ENCODE measurements at regions not wholly inside any gene's neighbourhood (a gene's known extent, or its start where the extent isn't known, plus 50 kb on each side); places are given as distances from the start of the nearest gene placed in this dataset.

DNA sequence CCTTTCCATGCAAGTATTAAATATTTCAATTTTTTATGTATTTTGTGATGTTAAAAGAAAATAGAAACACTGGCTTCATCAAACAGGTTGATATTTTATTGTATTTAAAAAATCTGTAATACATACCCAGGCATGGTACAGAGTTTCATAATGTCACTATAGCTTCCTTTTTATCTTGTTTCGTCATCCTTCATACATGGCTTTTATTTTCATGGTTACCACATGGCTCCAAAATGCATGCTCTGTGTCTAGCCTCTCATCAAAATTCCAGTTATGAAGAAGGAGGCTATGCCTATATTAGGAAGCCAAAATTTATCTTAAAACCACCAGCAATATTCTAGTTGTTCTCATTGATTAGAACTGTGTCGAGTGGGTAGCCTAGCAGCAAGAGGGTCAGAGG lies 464.8 kb downstream of the BTG1 start:
- Histone ChIP-seq H3K27ac (replicated peaks) (no peak overlapping the region), H3K27me3 (ENCODE audit: insufficient read depth, poor library complexity, severe bottlenecking) (no peaks in the 10 kb centered on the region), H3K4me3 (replicated peaks; ENCODE audit: insufficient read depth, low read length) (no peak overlapping the region)
- no peak for DNase-seq (ENCODE audit: low read depth in 1 of 2, low spot score in 1 of 2)
- TF ChIP-seq, protein P1, sequence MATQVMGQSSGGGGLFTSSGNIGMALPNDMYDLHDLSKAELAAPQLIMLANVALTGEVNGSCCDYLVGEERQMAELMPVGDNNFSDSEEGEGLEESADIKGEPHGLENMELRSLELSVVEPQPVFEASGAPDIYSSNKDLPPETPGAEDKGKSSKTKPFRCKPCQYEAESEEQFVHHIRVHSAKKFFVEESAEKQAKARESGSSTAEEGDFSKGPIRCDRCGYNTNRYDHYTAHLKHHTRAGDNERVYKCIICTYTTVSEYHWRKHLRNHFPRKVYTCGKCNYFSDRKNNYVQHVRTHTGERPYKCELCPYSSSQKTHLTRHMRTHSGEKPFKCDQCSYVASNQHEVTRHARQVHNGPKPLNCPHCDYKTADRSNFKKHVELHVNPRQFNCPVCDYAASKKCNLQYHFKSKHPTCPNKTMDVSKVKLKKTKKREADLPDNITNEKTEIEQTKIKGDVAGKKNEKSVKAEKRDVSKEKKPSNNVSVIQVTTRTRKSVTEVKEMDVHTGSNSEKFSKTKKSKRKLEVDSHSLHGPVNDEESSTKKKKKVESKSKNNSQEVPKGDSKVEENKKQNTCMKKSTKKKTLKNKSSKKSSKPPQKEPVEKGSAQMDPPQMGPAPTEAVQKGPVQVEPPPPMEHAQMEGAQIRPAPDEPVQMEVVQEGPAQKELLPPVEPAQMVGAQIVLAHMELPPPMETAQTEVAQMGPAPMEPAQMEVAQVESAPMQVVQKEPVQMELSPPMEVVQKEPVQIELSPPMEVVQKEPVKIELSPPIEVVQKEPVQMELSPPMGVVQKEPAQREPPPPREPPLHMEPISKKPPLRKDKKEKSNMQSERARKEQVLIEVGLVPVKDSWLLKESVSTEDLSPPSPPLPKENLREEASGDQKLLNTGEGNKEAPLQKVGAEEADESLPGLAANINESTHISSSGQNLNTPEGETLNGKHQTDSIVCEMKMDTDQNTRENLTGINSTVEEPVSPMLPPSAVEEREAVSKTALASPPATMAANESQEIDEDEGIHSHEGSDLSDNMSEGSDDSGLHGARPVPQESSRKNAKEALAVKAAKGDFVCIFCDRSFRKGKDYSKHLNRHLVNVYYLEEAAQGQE (IDR thresholded peaks at IDR 0.05; ENCODE audit: insufficient replicate concordance, low read depth), result no peak
- TF ChIP-seq SPI1 (IDR thresholded peaks at IDR 0.05; ENCODE audit: borderline replicate concordance, low read depth) (no peak), POLR2AphosphoS5 (IDR thresholded peaks at IDR 0.05; ENCODE audit: low read depth) (no peak), GABPA (IDR thresholded peaks at IDR 0.05; ENCODE audit: low read depth) (no peak)
- TF ChIP-seq, protein P2, sequence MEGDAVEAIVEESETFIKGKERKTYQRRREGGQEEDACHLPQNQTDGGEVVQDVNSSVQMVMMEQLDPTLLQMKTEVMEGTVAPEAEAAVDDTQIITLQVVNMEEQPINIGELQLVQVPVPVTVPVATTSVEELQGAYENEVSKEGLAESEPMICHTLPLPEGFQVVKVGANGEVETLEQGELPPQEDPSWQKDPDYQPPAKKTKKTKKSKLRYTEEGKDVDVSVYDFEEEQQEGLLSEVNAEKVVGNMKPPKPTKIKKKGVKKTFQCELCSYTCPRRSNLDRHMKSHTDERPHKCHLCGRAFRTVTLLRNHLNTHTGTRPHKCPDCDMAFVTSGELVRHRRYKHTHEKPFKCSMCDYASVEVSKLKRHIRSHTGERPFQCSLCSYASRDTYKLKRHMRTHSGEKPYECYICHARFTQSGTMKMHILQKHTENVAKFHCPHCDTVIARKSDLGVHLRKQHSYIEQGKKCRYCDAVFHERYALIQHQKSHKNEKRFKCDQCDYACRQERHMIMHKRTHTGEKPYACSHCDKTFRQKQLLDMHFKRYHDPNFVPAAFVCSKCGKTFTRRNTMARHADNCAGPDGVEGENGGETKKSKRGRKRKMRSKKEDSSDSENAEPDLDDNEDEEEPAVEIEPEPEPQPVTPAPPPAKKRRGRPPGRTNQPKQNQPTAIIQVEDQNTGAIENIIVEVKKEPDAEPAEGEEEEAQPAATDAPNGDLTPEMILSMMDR (IDR thresholded peaks at IDR 0.05; ENCODE audit: insufficient read depth, low read length), result no peak

DNA sequence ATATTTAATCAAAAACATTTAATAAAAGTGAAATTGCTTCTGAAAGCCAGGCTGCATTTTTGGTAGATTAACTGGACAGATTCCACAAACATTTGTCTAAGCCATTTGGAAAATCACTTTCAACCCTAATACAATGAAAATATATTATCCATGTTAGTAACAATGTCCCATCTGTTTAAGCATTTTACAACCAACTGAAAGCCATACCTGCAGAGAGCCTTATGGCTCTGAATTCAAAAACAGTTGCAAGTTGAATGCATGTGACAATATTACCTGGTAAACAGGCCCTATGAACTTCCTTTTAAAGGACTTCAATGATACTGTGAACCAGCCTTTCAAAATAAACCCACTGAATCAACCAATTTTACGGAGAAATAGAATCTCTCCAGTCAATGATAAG lies 468.1 kb downstream of the BTG1 start:
- TF ChIP-seq SPI1 (IDR thresholded peaks at IDR 0.05; ENCODE audit: borderline replicate concordance, low read depth), result no peak
- no peak for TF ChIP-seq POLR2AphosphoS5 (IDR thresholded peaks at IDR 0.05; ENCODE audit: low read depth)
- TF ChIP-seq, protein P2 (IDR thresholded peaks at IDR 0.05; ENCODE audit: insufficient read depth, low read length), result no peak
- TF ChIP-seq GABPA (IDR thresholded peaks at IDR 0.05; ENCODE audit: low read depth), result no peak
- TF ChIP-seq, protein P1 (IDR thresholded peaks at IDR 0.05; ENCODE audit: insufficient replicate concordance, low read depth), result no peak
- no peak for DNase-seq (ENCODE audit: low read depth in 1 of 2, low spot score in 1 of 2)
- H3K27me3 ChIP-seq (ENCODE audit: insufficient read depth, poor library complexity, severe bottlenecking), result no peaks in the 10 kb centered on the region
- no peak overlapping the region for H3K27ac ChIP-seq (replicated peaks)
- no peak overlapping the region for H3K4me3 ChIP-seq (replicated peaks; ENCODE audit: insufficient read depth, low read length)

DNA sequence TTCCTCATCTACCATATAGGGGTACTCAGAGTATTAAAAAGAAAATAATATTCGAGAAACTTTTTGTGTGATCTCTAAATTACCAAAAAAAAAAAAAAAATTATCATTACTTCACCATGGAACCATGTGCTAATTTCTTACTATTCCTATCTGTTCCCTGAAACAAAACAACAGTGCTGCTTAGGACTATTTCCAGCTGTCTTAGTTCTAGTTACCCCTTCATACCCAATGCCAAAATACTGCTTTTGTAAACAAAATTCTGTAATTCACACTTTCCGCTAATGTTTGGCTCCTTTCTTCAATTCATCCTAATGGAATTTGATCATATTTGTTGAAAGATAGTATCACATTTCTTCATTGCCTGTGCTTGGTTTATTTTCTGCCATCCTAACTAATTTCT lies 470.2 kb downstream of the BTG1 start:
- no peak overlapping the region for H3K27ac ChIP-seq (replicated peaks)
- TF ChIP-seq SPI1 (IDR thresholded peaks at IDR 0.05; ENCODE audit: borderline replicate concordance, low read depth) (no peak), POLR2AphosphoS5 (IDR thresholded peaks at IDR 0.05; ENCODE audit: low read depth) (no peak), GABPA (IDR thresholded peaks at IDR 0.05; ENCODE audit: low read depth) (no peak)
- TF ChIP-seq, protein P1 (IDR thresholded peaks at IDR 0.05; ENCODE audit: insufficient replicate concordance, low read depth), result no peak
- TF ChIP-seq, protein P2 (IDR thresholded peaks at IDR 0.05; ENCODE audit: insufficient read depth, low read length), result no peak
- no peak for DNase-seq (ENCODE audit: low read depth in 1 of 2, low spot score in 1 of 2)
- H3K4me3 ChIP-seq (replicated peaks; ENCODE audit: insufficient read depth, low read length), result no peak overlapping the region
- H3K27me3 ChIP-seq (ENCODE audit: insufficient read depth, poor library complexity, severe bottlenecking), result no peaks in the 10 kb centered on the region
